GM12873 (cell line): ENCODE measurements at regions not wholly inside any gene's neighbourhood (a gene's known extent, or its start where the extent isn't known, plus 50 kb on each side); places are given as distances from the start of the nearest gene placed in this dataset.

Experiments
- TF ChIP-seq, protein P1 (sequence below): IDR thresholded peaks from 2 replicates; pipeline ENCODE4 v1.5.1; 2012; ENCODE audit warnings: low read depth, mild to moderate bottlenecking, moderate library complexity, low read length, control low read depth; ENCODE audit not compliant: insufficient read depth; ENCODE audit errors: missing control alignments

DNA sequence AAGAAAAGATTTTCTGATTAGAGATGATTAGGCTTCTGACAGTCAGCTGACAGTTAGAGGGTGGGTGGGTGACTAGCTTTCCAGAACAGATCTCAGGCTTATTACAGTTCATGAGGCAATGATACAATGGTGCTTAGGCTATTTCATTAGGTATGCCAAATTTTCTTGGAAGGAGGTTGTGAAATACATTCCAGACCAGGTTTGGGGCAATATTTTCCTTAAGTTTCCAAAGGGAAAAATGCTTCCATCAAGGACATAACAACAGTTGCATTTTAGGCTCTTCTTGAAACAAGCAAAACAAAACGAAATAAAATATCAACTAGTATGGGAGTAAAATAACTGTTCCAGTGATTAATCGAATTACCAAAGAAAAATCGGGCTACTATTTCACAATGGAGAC is 59.3 kb upstream of the CNTN1 start:
- TF ChIP-seq, protein P1, sequence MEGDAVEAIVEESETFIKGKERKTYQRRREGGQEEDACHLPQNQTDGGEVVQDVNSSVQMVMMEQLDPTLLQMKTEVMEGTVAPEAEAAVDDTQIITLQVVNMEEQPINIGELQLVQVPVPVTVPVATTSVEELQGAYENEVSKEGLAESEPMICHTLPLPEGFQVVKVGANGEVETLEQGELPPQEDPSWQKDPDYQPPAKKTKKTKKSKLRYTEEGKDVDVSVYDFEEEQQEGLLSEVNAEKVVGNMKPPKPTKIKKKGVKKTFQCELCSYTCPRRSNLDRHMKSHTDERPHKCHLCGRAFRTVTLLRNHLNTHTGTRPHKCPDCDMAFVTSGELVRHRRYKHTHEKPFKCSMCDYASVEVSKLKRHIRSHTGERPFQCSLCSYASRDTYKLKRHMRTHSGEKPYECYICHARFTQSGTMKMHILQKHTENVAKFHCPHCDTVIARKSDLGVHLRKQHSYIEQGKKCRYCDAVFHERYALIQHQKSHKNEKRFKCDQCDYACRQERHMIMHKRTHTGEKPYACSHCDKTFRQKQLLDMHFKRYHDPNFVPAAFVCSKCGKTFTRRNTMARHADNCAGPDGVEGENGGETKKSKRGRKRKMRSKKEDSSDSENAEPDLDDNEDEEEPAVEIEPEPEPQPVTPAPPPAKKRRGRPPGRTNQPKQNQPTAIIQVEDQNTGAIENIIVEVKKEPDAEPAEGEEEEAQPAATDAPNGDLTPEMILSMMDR, result no peak

DNA sequence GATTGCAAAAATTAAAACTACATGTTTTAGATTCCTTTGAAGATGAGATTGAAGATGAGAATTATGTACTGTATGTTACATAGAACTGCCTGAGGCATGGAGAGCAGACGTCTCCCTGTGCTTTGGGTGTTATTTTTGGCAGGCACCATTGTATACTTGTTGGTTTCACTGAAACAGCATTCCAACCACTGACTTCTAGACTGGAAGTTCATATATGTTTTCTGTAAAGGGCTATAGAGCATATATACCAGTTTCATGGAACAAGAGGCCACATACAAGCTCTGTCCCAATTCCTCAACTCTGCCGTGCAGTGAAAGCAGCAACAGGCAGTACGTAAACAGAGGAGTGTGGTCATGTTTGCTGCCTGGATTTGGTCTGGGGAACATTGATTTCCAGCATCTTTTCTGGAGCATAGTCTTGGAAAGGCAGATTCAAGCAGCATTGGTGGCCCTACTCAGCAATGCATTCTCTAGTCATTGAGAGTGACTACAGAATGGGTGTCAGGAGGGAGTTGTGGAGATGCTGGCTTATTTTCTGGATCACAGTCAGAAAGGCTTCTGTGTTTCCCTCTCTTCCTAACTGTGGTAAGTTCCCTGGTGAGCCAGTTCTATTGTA is 57.6 kb upstream of the CNTN1 start:
- TF ChIP-seq, protein P1, result no peak

DNA sequence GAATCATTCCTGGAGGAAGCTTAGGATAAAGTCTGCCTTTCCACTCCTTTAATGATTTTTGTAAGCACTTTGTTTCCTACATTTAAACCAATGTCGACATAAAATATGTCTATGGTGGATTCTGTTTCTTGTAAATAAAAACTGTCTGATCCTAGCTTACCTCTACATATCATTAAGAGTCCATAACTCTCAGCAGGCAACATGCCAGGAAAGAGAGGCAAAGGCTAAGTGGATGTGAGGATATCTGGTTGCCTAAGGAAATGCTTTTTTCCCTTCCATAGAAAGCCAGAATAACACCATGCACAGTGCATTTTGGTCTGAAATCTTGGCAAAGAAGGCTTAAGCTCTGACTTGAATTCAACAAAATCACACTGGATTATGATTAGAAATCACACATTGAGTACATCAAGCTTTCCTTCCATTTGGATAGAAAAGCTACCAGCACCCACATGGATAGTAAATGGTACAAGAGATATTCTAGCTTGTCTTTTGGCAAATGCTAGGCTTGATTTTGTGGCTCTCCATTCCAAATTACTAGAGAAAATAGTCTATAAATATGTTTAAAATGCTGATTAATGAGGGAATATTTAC is 57.0 kb upstream of the CNTN1 start:
- TF ChIP-seq, protein P1, result no peak
